Fibroblast of lung (primary cell): ENCODE measurements at regions not wholly inside any gene's neighbourhood (a gene's known extent, or its start where the extent isn't known, plus 50 kb on each side); places are given as distances from the start of the nearest gene placed in this dataset.
"Not testable (repeated sequence)": the region's sequence is repeated elsewhere in the genome, so short reads cannot be mapped to it uniquely, and the experiment has no call there.

ENCODE experiments used
- EZH2 ChIP-seq: IDR thresholded peaks from 2 replicates; pipeline ENCODE4 v1.5.1; 2012; ENCODE audit warnings: low read length, control low read depth, mild to moderate bottlenecking; ENCODE audit errors: missing control alignments
- TF ChIP-seq, protein P1 (sequence below), 2 donors: IDR thresholded peaks in 1 of 2; conservative IDR thresholded peaks in 1 of 2; 1 replicate in 1 of 2; 2 replicates in 1 of 2; pipeline ENCODE4 v1.5.1; 2011 to 2012; ENCODE audit warnings: low read length in 2 of 2, control low read depth in 1 of 2, inconsistent platforms in 1 of 2, low read depth in 1 of 2, mild to moderate bottlenecking in 1 of 2

- TF ChIP-seq, protein P1, sequence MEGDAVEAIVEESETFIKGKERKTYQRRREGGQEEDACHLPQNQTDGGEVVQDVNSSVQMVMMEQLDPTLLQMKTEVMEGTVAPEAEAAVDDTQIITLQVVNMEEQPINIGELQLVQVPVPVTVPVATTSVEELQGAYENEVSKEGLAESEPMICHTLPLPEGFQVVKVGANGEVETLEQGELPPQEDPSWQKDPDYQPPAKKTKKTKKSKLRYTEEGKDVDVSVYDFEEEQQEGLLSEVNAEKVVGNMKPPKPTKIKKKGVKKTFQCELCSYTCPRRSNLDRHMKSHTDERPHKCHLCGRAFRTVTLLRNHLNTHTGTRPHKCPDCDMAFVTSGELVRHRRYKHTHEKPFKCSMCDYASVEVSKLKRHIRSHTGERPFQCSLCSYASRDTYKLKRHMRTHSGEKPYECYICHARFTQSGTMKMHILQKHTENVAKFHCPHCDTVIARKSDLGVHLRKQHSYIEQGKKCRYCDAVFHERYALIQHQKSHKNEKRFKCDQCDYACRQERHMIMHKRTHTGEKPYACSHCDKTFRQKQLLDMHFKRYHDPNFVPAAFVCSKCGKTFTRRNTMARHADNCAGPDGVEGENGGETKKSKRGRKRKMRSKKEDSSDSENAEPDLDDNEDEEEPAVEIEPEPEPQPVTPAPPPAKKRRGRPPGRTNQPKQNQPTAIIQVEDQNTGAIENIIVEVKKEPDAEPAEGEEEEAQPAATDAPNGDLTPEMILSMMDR (conservative IDR thresholded peaks at IDR 0.05 in 1 of 2, IDR thresholded peaks at IDR 0.05 in 1 of 2; ENCODE audit: low read depth in 1 of 2, low read length in 2 of 2) = not testable (repeated sequence)
- not testable (repeated sequence) for TF ChIP-seq EZH2
These were observed 2747.2 kb upstream of the TPTE start for GRCh38 chr21:7774219-7774618.
